Peyer's patch (tissue), 4 donors: ENCODE measurements at regions not wholly inside any gene's neighbourhood (a gene's known extent, or its start where the extent isn't known, plus 50 kb on each side); places are given as distances from the start of the nearest gene placed in this dataset.

Experiments
- DNase-seq, 3 donors: peaks; one replicate each; pipeline ENCODE4 v3.0.0-alpha.2; 2017 to 2019
- H3K27ac ChIP-seq, 4 donors: fragments of 200-600 bp; sonication (generic); one replicate each; pipeline ENCODE4 v1.5.1; 2016 to 2019
- H3K27me3 ChIP-seq, 2 donors: fragments of 200-600 bp; sonication (generic); one replicate each; pipeline ENCODE4 v1.5.1; 2019
- H3K36me3 ChIP-seq, 3 donors: fragments of 200-600 bp; sonication (generic); one replicate each; pipeline ENCODE4 v1.5.1; 2016 to 2019
- H3K4me1 ChIP-seq, 4 donors: fragments of 200-600 bp; sonication (generic); one replicate each; pipeline ENCODE4 v1.5.1; 2016 to 2019
- H3K4me3 ChIP-seq, 4 donors: fragments of 200-600 bp; sonication (generic); 1 replicate in 3 of 4; 2 replicates in 1 of 4; pipeline ENCODE4 v1.5.1; 2016 to 2019; ENCODE audit warnings: mild to moderate bottlenecking in 1 of 4
- H3K9me3 ChIP-seq, 4 donors: fragments of 200-600 bp; sonication (generic); one replicate each; pipeline ENCODE4 v1.5.1; 2016 to 2019; ENCODE audit warnings: mild to moderate bottlenecking in 1 of 4
- CTCF ChIP-seq, 6 experiments: fragments of 450-650 bp in 4 of 6; fragments of 200-600 bp in 2 of 6; sonication (generic) in 1 of 6; IDR thresholded peaks; one replicate each; pipeline ENCODE4 v1.5.1; 2017 to 2019; ENCODE audit warnings: antibody characterized with exemption in 6 of 6, mild to moderate bottlenecking in 3 of 6, moderate library complexity in 1 of 6
- POLR2A ChIP-seq, 2 donors: fragments of 450-650 bp; IDR thresholded peaks; one replicate each; pipeline ENCODE4 v1.5.1; 2017; ENCODE audit warnings: antibody characterized with exemption in 2 of 2, mild to moderate bottlenecking in 2 of 2, moderate library complexity in 2 of 2

GRCh38 chr17:34502426-34502825 is 77.0 kb upstream of the TMEM132E start:
- Histone ChIP-seq H3K36me3 (no peaks in the 10 kb centered on the region), H3K4me3 (no peak overlapping the region), H3K27me3 (no peaks in the 10 kb centered on the region), H3K27ac (no peak overlapping the region), H3K9me3 (no peaks in the 10 kb centered on the region), H3K4me1 (no peaks in the 10 kb centered on the region)
- no peak for DNase-seq
- TF ChIP-seq CTCF (IDR thresholded peaks at IDR 0.05), result no peak
- no peak for TF ChIP-seq POLR2A (IDR thresholded peaks at IDR 0.05)

- DNase-seq, result no peak
- no peaks in the 10 kb centered on the region for H3K4me1 ChIP-seq
- TF ChIP-seq POLR2A (IDR thresholded peaks at IDR 0.05), result no peak
- TF ChIP-seq CTCF (IDR thresholded peaks at IDR 0.05), result no peak
Measured at GRCh38 chr17:34499576-34499975, 79.8 kb upstream of the TMEM132E start.

DNA sequence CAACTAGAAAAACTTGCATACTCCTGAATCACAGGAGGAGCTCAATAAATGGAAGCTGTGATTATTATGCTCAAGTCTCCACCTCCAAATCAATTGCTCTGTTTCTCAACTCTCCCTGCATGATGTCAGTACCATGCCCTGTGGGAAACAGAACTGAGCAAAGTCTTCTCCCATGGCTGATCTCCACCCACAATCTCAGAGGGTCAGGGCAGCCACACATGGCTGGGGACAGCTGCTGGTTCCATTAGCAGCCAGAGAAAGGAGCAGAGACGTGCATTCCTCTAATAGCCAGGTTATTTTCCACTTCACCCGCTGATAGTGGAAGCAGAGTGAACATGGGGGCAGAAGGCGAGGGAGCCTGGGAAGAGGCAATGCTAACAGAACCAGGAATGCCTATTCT is 85.5 kb upstream of the TMEM132E start:
- no peaks in the 10 kb centered on the region for H3K9me3 ChIP-seq
- TF ChIP-seq CTCF (IDR thresholded peaks at IDR 0.05), result no peak
- no peak for TF ChIP-seq POLR2A (IDR thresholded peaks at IDR 0.05)

More at GRCh38 chr17:34499576-34499975, 79.8 kb upstream of the TMEM132E start:
- Histone ChIP-seq H3K27me3 (no peaks in the 10 kb centered on the region), H3K9me3 (no peaks in the 10 kb centered on the region), H3K4me3 (no peak overlapping the region), H3K36me3 (no peaks in the 10 kb centered on the region), H3K27ac (no peak overlapping the region)

GRCh38 chr17:34487626-34488025 is 91.8 kb upstream of the TMEM132E start:
- no peak for TF ChIP-seq CTCF (IDR thresholded peaks at IDR 0.05)
- TF ChIP-seq POLR2A (IDR thresholded peaks at IDR 0.05), result no peak
- no peaks in the 10 kb centered on the region for H3K27me3 ChIP-seq
- H3K4me3 ChIP-seq, result no peak overlapping the region
- no peaks in the 10 kb centered on the region for H3K4me1 ChIP-seq
- DNase-seq, result no peak
- H3K36me3 ChIP-seq, result no peaks in the 10 kb centered on the region
- H3K27ac ChIP-seq, result no peak overlapping the region
- H3K9me3 ChIP-seq, result no peaks in the 10 kb centered on the region

More for the DNA sequence above, 85.5 kb upstream of the TMEM132E start:
- H3K4me1 ChIP-seq, result no peaks in the 10 kb centered on the region
- H3K27me3 ChIP-seq, result no peaks in the 10 kb centered on the region
- no peaks in the 10 kb centered on the region for H3K36me3 ChIP-seq
- no peak overlapping the region for H3K27ac ChIP-seq
- no peak overlapping the region for H3K4me3 ChIP-seq
- no peak for DNase-seq

DNA sequence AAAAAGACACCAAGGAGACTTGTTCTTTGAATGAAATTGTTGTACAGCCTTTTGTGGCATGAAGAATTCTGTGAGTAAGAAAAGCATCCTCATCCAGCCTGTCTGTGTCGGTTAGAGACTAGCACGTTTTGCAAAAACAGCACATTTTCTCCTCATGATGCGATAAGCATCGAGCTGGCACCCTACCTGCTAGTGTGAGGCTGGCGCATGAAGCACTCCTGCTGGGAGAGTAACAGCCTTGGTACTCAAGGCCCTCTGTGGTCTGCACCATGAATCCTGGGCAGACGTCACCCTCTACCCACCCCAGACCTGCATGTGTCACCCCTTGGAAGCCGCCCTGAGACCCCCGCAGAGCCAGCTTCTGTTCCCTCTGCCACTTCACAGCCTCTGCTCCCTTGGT is 92.6 kb upstream of the TMEM132E start:
- no peaks in the 10 kb centered on the region for H3K4me1 ChIP-seq
- no peak overlapping the region for H3K27ac ChIP-seq
- TF ChIP-seq CTCF (IDR thresholded peaks at IDR 0.05) (no peak), POLR2A (IDR thresholded peaks at IDR 0.05) (no peak)
- H3K9me3 ChIP-seq, result no peaks in the 10 kb centered on the region
- H3K27me3 ChIP-seq, result no peaks in the 10 kb centered on the region
- no peak for DNase-seq
- no peaks in the 10 kb centered on the region for H3K36me3 ChIP-seq
- no peak overlapping the region for H3K4me3 ChIP-seq

GRCh38 chr17:34485999-34486398 is 93.4 kb upstream of the TMEM132E start:
- H3K4me3 ChIP-seq, result no peak overlapping the region
- no peak for DNase-seq
- H3K4me1 ChIP-seq, result no peaks in the 10 kb centered on the region
- TF ChIP-seq CTCF (IDR thresholded peaks at IDR 0.05), result no peak
- no peak for TF ChIP-seq POLR2A (IDR thresholded peaks at IDR 0.05)
- H3K27ac ChIP-seq, result no peak overlapping the region
- no peaks in the 10 kb centered on the region for H3K27me3 ChIP-seq
- no peaks in the 10 kb centered on the region for H3K9me3 ChIP-seq
- no peaks in the 10 kb centered on the region for H3K36me3 ChIP-seq
